ENCODE measurements at regions not wholly inside any gene's neighbourhood (a gene's known extent, or its start where the extent isn't known, plus 50 kb on each side); places are given as distances from the start of the nearest gene placed in this dataset.

DNA sequence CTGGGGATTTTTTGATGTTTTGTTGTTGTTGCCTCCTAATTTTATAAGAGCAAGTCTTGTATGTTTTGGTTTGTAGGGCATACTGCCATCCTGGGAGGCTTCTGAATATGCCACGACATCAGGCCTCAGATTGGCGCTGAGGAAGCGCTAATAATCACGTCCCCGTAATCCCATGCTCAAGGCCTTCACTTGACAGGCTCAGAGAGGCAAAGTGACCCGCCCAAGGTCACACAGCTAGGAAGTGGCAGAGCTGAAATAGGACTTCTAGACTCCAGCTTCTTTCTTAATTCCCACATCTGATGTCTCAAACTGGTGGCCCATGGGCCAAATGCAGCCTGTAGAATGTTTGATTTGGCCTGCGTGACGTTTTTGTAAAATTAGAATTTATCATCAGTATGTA is 73.5 kb upstream of the PTPN1 start:
- Histone ChIP-seq H3K27ac (ENCODE audit: extremely low read depth, low read depth, low read length) (no peak overlapping the region), H4K20me1 (replicated peaks; ENCODE audit: control insufficient read depth, insufficient read depth, low read length) (no peaks in the 10 kb centered on the region), H3K27me3 (ENCODE audit: control insufficient read depth in 2 of 2, insufficient read depth in 2 of 2, low read length in 2 of 2) (no peaks in the 10 kb centered on the region), H3K9me1 (ENCODE audit: control insufficient read depth, insufficient read depth, low read length) (no peaks in the 10 kb centered on the region), H3K36me3 (ENCODE audit: control insufficient read depth, insufficient read depth, low read length) (no peaks in the 10 kb centered on the region), H3K4me1 (replicated peaks in 1 of 2; ENCODE audit: control insufficient read depth in 2 of 2, insufficient read depth in 2 of 2, low read length in 2 of 2) (peaks cover 34 to 45% of the 10 kb centered on the region in 2 experiments), H3K79me2 (ENCODE audit: control insufficient read depth, insufficient read depth, low read length) (no peaks in the 10 kb centered on the region), H2AFZ (ENCODE audit: low read depth, low read length) (no peak overlapping the region), H3K4me2 (ENCODE audit: insufficient read depth, low read length) (no peak overlapping the region), H3K9ac (ENCODE audit: insufficient read depth in 1 of 2, low read depth in 2 of 2, low read length in 2 of 2) (no peak overlapping the region), H3K4me3 (no peak overlapping the region), H3K9me3 (replicated peaks; ENCODE audit: control insufficient read depth, insufficient read depth, low read depth, low read length) (no peaks in the 10 kb centered on the region)
- CTCF ChIA-PET (ENCODE audit: low intra/inter-chr PET ratio): no interaction called here
- FAIRE-seq (no peak), DNase-seq (ENCODE audit: extremely low read depth in 1 of 4, low spot score in 3 of 4) (no peak), ATAC-seq (no peak)
- BruUV-seq (replicated peaks): no TSS peak
- 72% methylated on average over 8 of the region's 8 CpGs for WGBS (ENCODE audit: insufficient coverage, low coverage, missing lambda C conversion rate)
- in situ Hi-C loops (cut with MboI) (no loop called here), intact Hi-C loops (cut with micrococcal nuclease) (no loop called here)
- peak; percentile 79 for TF ChIP-seq RBM25 (IDR thresholded peaks at IDR 0.05; ENCODE audit: low read depth, low read length, severe bottlenecking)
- TF ChIP-seq ZFP36 (IDR thresholded peaks at IDR 0.05; ENCODE audit: low read depth, low read length, partially characterized antibody): peak; percentile 85
- TF ChIP-seq BCLAF1 (IDR thresholded peaks at IDR 0.05; ENCODE audit: borderline replicate concordance in 1 of 2, control insufficient read depth in 1 of 2, low read depth in 2 of 2, low read length in 1 of 2): no peak
- TF ChIP-seq CEBPB (tag; IDR thresholded peaks at IDR 0.05): no peak
- TF ChIP-seq BCOR (IDR thresholded peaks at IDR 0.05): peak; percentile 78
- no peak for TF ChIP-seq ZFP91 (CRISPR knock-in tag; IDR thresholded peaks at IDR 0.05)
- TF ChIP-seq KDM1A (IDR thresholded peaks at IDR 0.05): peak; percentile 33 to 43; a peak in 2 of 4 replicates
- POLR2A ChIA-PET: no interaction called here

Data from K562 (cell line).